PC-9 (cell line): ENCODE measurements at regions not wholly inside any gene's neighbourhood (a gene's known extent, or its start where the extent isn't known, plus 50 kb on each side); places are given as distances from the start of the nearest gene placed in this dataset.

Experiments used
- BruUV-seq: library from RNA; stranded (reverse); fragments of 400-500 nt; replicated peaks from 2 replicates; lab custom pipeline; 2021; lab: Mats Ljungman, UMichigan
- CTCF ChIA-PET: fragments of 300-600 bp; sonication (Branson Sonifier 250); formaldehyde crosslinking; loops from one replicate; lab custom pipeline; 2022; ENCODE audit warnings: antibody characterized with exemption; lab: Charles Lee
- POLR2A ChIA-PET: fragments of 300-600 bp; sonication (Branson Sonifier 250); formaldehyde crosslinking; loops from one replicate; lab custom pipeline; 2022; ENCODE audit warnings: antibody characterized with exemption; ENCODE audit not compliant: unreplicated experiment; lab: Charles Lee
- DNase-seq, 2 experiments: peaks; one replicate each; pipeline versions ENCODE4 v3.0.0 to v3.0.0-alpha.2; 2015 to 2022; ENCODE audit warnings: mixed read lengths in 1 of 2
- H2AFZ ChIP-seq: fragments of 200-600 bp; sonication (generic); 2 replicates; pipeline ENCODE4 v1.8.1; 2017; ENCODE audit warnings: antibody characterized with exemption
- H3F3A ChIP-seq: fragments of 200-600 bp; sonication (generic); 2 replicates; pipeline ENCODE4 v1.8.1; 2017; ENCODE audit warnings: antibody characterized with exemption, mild to moderate bottlenecking, low read depth; ENCODE audit not compliant: insufficient read depth
- H3K27ac ChIP-seq: fragments of 200-600 bp; sonication (generic); 2 replicates; pipeline ENCODE4 v1.6.1; 2016; ENCODE audit warnings: mixed run types
- H3K27me3 ChIP-seq: fragments of 200-600 bp; sonication (generic); 2 replicates; pipeline ENCODE4 v1.6.1; 2016; ENCODE audit warnings: low read depth, mixed run types; ENCODE audit not compliant: insufficient read depth
- H3K36me3 ChIP-seq: fragments of 200-600 bp; sonication (generic); 2 replicates; pipeline ENCODE4 v1.6.1; 2016; ENCODE audit warnings: low read depth, mixed run types
- H3K4me1 ChIP-seq: fragments of 200-600 bp; sonication (generic); replicated peaks from 2 replicates; pipeline ENCODE4 v1.6.1; 2016; ENCODE audit warnings: mixed run types; ENCODE audit not compliant: insufficient read depth
- H3K4me2 ChIP-seq: fragments of 200-600 bp; sonication (generic); 2 replicates; pipeline ENCODE4 v1.6.1; 2017; ENCODE audit warnings: mixed run types
- H3K4me3 ChIP-seq: fragments of 200-600 bp; sonication (generic); 2 replicates; pipeline ENCODE4 v1.6.1; 2016; ENCODE audit warnings: mixed run types
- H3K79me2 ChIP-seq: fragments of 200-600 bp; sonication (generic); 2 replicates; pipeline ENCODE4 v1.6.1; 2017; ENCODE audit warnings: low read depth, mixed run types
- H3K9me2 ChIP-seq: fragments of 200-600 bp; sonication (generic); 2 replicates; pipeline ENCODE4 v1.8.1; 2017; ENCODE audit warnings: mild to moderate bottlenecking; ENCODE audit not compliant: insufficient read depth
- H3K9me3 ChIP-seq: fragments of 200-600 bp; sonication (generic); 2 replicates; pipeline ENCODE4 v1.8.1; 2016; ENCODE audit warnings: low read depth; ENCODE audit not compliant: insufficient read depth
- H4K20me1 ChIP-seq: fragments of 200-600 bp; sonication (generic); 2 replicates; pipeline ENCODE4 v1.8.1; 2017; ENCODE audit not compliant: insufficient read depth
- CTCF ChIP-seq: fragments of 200-600 bp; sonication (generic); conservative IDR thresholded peaks from 2 replicates; pipeline ENCODE4 v1.6.1; 2017; ENCODE audit warnings: mixed run types, antibody characterized with exemption, mild to moderate bottlenecking, moderate library complexity
- EZH2 ChIP-seq: fragments of 200-600 bp; sonication (generic); IDR thresholded peaks from 2 replicates; pipeline ENCODE4 v1.8.0; 2017; ENCODE audit warnings: antibody characterized with exemption, low read depth
- intact Hi-C: fragments of 100-400 bp; cut with micrococcal nuclease; formaldehyde crosslinking; loops from one replicate; pipeline ENCODE4 v1.10.0; 2022; ENCODE audit not compliant: unreplicated experiment

GRCh38 chr18:38042211-38042890, 476.8 kb upstream of the CELF4 start:
- no peaks in the 10 kb centered on the region for H3K4me1 ChIP-seq
- H4K20me1 ChIP-seq, result no peaks in the 10 kb centered on the region
- intact Hi-C loops, result no loop called here
- H3K27me3 ChIP-seq, result peaks cover 11% of the 10 kb centered on the region; the same call in 1 of the 2 replicates
- ChIA-PET POLR2A (no interaction called here), CTCF (no interaction called here)
- no peak overlapping the region for H3K4me3 ChIP-seq
- no peak for TF ChIP-seq EZH2
- no peak for TF ChIP-seq CTCF
- no peaks in the 10 kb centered on the region for H3K79me2 ChIP-seq
- no peaks in the 10 kb centered on the region for H3F3A ChIP-seq
- H2AFZ ChIP-seq, result no peak overlapping the region
- H3K36me3 ChIP-seq, result no peaks in the 10 kb centered on the region
- H3K27ac ChIP-seq, result no peak overlapping the region
- BruUV-seq, result no TSS peak
- H3K9me3 ChIP-seq, result no peaks in the 10 kb centered on the region
- no peaks in the 10 kb centered on the region for H3K9me2 ChIP-seq
- H3K4me2 ChIP-seq, result no peak overlapping the region
- DNase-seq, result no peak

GRCh38 chr18:38038242-38038641, 472.6 kb upstream of the CELF4 start:
- TF ChIP-seq CTCF (no peak), EZH2 (no peak)
- H3K9me2 ChIP-seq, result no peaks in the 10 kb centered on the region
- no peaks in the 10 kb centered on the region for H4K20me1 ChIP-seq
- no TSS peak for BruUV-seq
- no peaks in the 10 kb centered on the region for H3K79me2 ChIP-seq
- intact Hi-C loops, result no loop called here
- POLR2A ChIA-PET, result no interaction called here
- no peaks in the 10 kb centered on the region for H3K36me3 ChIP-seq
- H3F3A ChIP-seq, result no peaks in the 10 kb centered on the region
- no peak for DNase-seq
- CTCF ChIA-PET, result no interaction called here
- no peak overlapping the region for H3K27ac ChIP-seq
- H3K27me3 ChIP-seq, result peaks cover 11% of the 10 kb centered on the region; the same call in 1 of the 2 replicates
- H3K4me2 ChIP-seq, result no peak overlapping the region
- no peaks in the 10 kb centered on the region for H3K4me1 ChIP-seq
- H3K4me3 ChIP-seq, result no peak overlapping the region
- no peaks in the 10 kb centered on the region for H3K9me3 ChIP-seq
- no peak overlapping the region for H2AFZ ChIP-seq

GRCh38 chr18:38035193-38035592, 469.6 kb upstream of the CELF4 start:
- Histone ChIP-seq H3K4me3 (no peak overlapping the region), H4K20me1 (no peaks in the 10 kb centered on the region), H3F3A (no peaks in the 10 kb centered on the region), H3K4me1 (no peaks in the 10 kb centered on the region), H3K9me3 (no peaks in the 10 kb centered on the region), H3K27ac (no peak overlapping the region), H3K27me3 (peaks cover 2% of the 10 kb centered on the region; the same call in 1 of the 2 replicates), H3K79me2 (no peaks in the 10 kb centered on the region), H3K4me2 (no peak overlapping the region), H3K9me2 (no peaks in the 10 kb centered on the region), H3K36me3 (no peaks in the 10 kb centered on the region), H2AFZ (no peak overlapping the region)
- POLR2A ChIA-PET, result no interaction called here
- intact Hi-C loops, result no loop called here
- TF ChIP-seq CTCF, result no peak
- TF ChIP-seq EZH2, result no peak
- DNase-seq, result no peak
- BruUV-seq, result no TSS peak
- CTCF ChIA-PET, result no interaction called here
